ENCODE measurements at regions not wholly inside any gene's neighbourhood (a gene's known extent, or its start where the extent isn't known, plus 50 kb on each side); places are given as distances from the start of the nearest gene placed in this dataset.

- no peak for DNase-seq
Measured at GRCh38 chr3:182234881-182235280, 523.2 kb downstream of the SOX2 start.

- no peak for DNase-seq
Measured at GRCh38 chr3:182235504-182235903, 523.8 kb downstream of the SOX2 start.

- DNase-seq: no peak
Measured at GRCh38 chr3:182238126-182238525, 526.4 kb downstream of the SOX2 start.

GRCh38 chr3:182239316-182239715 is 527.6 kb downstream of the SOX2 start:
- DNase-seq: no peak

- DNase-seq: no peak
Measured at GRCh38 chr3:182240474-182240873, 528.7 kb downstream of the SOX2 start.

GRCh38 chr3:182241196-182241765 is 529.6 kb downstream of the SOX2 start:
- no peak for DNase-seq

GRCh38 chr3:182241766-182242488 is 530.2 kb downstream of the SOX2 start:
- no peak for DNase-seq

- DNase-seq: no peak
Measured at GRCh38 chr3:182242489-182242942, 530.8 kb downstream of the SOX2 start.

GRCh38 chr3:182243625-182244024 is 531.9 kb downstream of the SOX2 start:
- no peak for DNase-seq

GRCh38 chr3:182244222-182244971 is 532.7 kb downstream of the SOX2 start:
- no peak for DNase-seq

- DNase-seq: no peak
Measured at GRCh38 chr3:182245059-182245458, 533.3 kb downstream of the SOX2 start.

- no peak for DNase-seq
Measured at GRCh38 chr3:182246870-182247269, 535.1 kb downstream of the SOX2 start.

- DNase-seq: no peak
Measured at GRCh38 chr3:182248349-182248880, 536.7 kb downstream of the SOX2 start.

GRCh38 chr3:182252802-182253201 is 540.5 kb upstream of the ATP11B start:
- DNase-seq: no peak

- no peak for DNase-seq
Measured at GRCh38 chr3:182255158-182255557, 538.1 kb upstream of the ATP11B start.

GRCh38 chr3:182257361-182257760 is 535.9 kb upstream of the ATP11B start:
- no peak for DNase-seq

GRCh38 chr3:182258538-182259177 is 534.6 kb upstream of the ATP11B start:
- no peak for DNase-seq

- DNase-seq: no peak
Measured at GRCh38 chr3:182259579-182259978, 533.7 kb upstream of the ATP11B start.

GRCh38 chr3:182261041-182261440 is 532.3 kb upstream of the ATP11B start:
- DNase-seq: no peak

- DNase-seq: no peak
Measured at GRCh38 chr3:182268711-182269110, 524.6 kb upstream of the ATP11B start.

- DNase-seq: no peak
Measured at GRCh38 chr3:182276512-182276911, 516.8 kb upstream of the ATP11B start.

GRCh38 chr3:182284793-182285192 is 508.5 kb upstream of the ATP11B start:
- no peak for DNase-seq

GRCh38 chr3:182292591-182292990 is 500.7 kb upstream of the ATP11B start:
- no peak for DNase-seq

Data from activated gamma-delta T cell treated with Interleukin-2 at 50 U/mL for 16 hours (primary cell).